Testis (tissue), 2 donors: ENCODE measurements at regions not wholly inside any gene's neighbourhood (a gene's known extent, or its start where the extent isn't known, plus 50 kb on each side); places are given as distances from the start of the nearest gene placed in this dataset.

Experiments used
- CTCF ChIP-seq, 3 experiments: fragments of 450-650 bp in 2 of 3; fragments of 200-600 bp in 1 of 3; sonication (generic) in 1 of 3; IDR thresholded peaks; one replicate each; pipeline ENCODE4 v1.5.1; 2016 to 2019; ENCODE audit warnings: antibody characterized with exemption in 3 of 3, mild to moderate bottlenecking in 2 of 3, moderate library complexity in 1 of 3
- POLR2A ChIP-seq: fragments of 450-650 bp; IDR thresholded peaks from one replicate; pipeline ENCODE4 v1.6.1; 2017; ENCODE audit warnings: antibody characterized with exemption, mild to moderate bottlenecking, moderate library complexity

- TF ChIP-seq POLR2A: no peak
- TF ChIP-seq CTCF (IDR thresholded peaks at IDR 0.05): no peak
Measured at GRCh38 chr5:17004441-17005106, 68.5 kb upstream of the MYO10 start.
